H1 (cell line): ENCODE measurements at regions not wholly inside any gene's neighbourhood (a gene's known extent, or its start where the extent isn't known, plus 50 kb on each side); places are given as distances from the start of the nearest gene placed in this dataset.

Experiments
- CHD1 ChIP-seq: IDR thresholded peaks from 2 replicates; pipeline ENCODE4 v1.6.1; 2012; ENCODE audit warnings: low read depth, low read length, improper control_type of control experiment
- CHD2 ChIP-seq: IDR thresholded peaks from 2 replicates; pipeline ENCODE4 v1.6.1; 2012; ENCODE audit warnings: low read length, improper control_type of control experiment
- CTCF ChIP-seq, 3 experiments: IDR thresholded peaks; 1 replicate in 2 of 3; 2 replicates in 1 of 3; pipeline versions ENCODE4 v1.5.1 to v1.6.1; 2011; ENCODE audit warnings: low read length in 3 of 3, mild to moderate bottlenecking in 3 of 3, inconsistent platforms in 2 of 3, low read depth in 1 of 3, moderate library complexity in 1 of 3; ENCODE audit not compliant: insufficient read depth in 1 of 3; ENCODE audit errors: control extremely low read depth in 1 of 3
- EZH2 ChIP-seq: fragments of 200-600 bp; sonication (generic); IDR thresholded peaks from 2 replicates; pipeline ENCODE4 v1.7.1; 2012; ENCODE audit warnings: low read depth, mild to moderate bottlenecking, moderate library complexity, low read length, inconsistent platforms; ENCODE audit not compliant: severe bottlenecking
- HDAC6 ChIP-seq: IDR thresholded peaks from one replicate; pipeline ENCODE4 v1.7.1; 2012; ENCODE audit warnings: low read depth, mild to moderate bottlenecking, inconsistent platforms, low read length, moderate library complexity
- KDM1A ChIP-seq: fragments of 200-600, 300-600 bp; sonication (generic); IDR thresholded peaks from 2 replicates; pipeline ENCODE4 v1.7.1; 2016; ENCODE audit warnings: mild to moderate bottlenecking, low read length, borderline replicate concordance
- MAFK ChIP-seq: IDR thresholded peaks from 2 replicates; pipeline ENCODE4 v1.6.1; 2012; ENCODE audit warnings: low read depth, mild to moderate bottlenecking, improper control_type of control experiment, low read length
- MAX ChIP-seq: IDR thresholded peaks from 2 replicates; pipeline ENCODE4 v1.6.1; 2012; ENCODE audit warnings: inconsistent platforms
- POLR2A ChIP-seq, 2 experiments: IDR thresholded peaks; 1 replicate in 1 of 2; 2 replicates in 1 of 2; pipeline ENCODE4 v1.6.1; 2011; ENCODE audit warnings: low read depth in 2 of 2, low read length in 2 of 2, mild to moderate bottlenecking in 2 of 2; ENCODE audit errors: control extremely low read depth in 1 of 2
- RAD21 ChIP-seq, 2 experiments: IDR thresholded peaks in 1 of 2; conservative IDR thresholded peaks in 1 of 2; 2 replicates each; pipeline ENCODE4 v1.6.1; 2011; ENCODE audit warnings: low read depth in 2 of 2, low read length in 2 of 2, improper control_type of control experiment in 1 of 2, inconsistent platforms in 1 of 2, mild to moderate bottlenecking in 1 of 2, moderate library complexity in 1 of 2
- RXRA ChIP-seq: IDR thresholded peaks from 2 replicates; pipeline ENCODE4 v1.6.1; 2011; ENCODE audit warnings: low read depth, mild to moderate bottlenecking, low read length, moderate library complexity; ENCODE audit not compliant: insufficient read depth
- SP2 ChIP-seq: IDR thresholded peaks from 2 replicates; pipeline ENCODE4 v1.6.1; 2012; ENCODE audit warnings: mild to moderate bottlenecking, low read length, inconsistent platforms
- TAF1 ChIP-seq: IDR thresholded peaks from 2 replicates; pipeline ENCODE4 v1.6.1; 2011; ENCODE audit warnings: mild to moderate bottlenecking, low read depth, low read length
- USF2 ChIP-seq: IDR thresholded peaks from 2 replicates; pipeline ENCODE4 v1.6.1; 2011; ENCODE audit warnings: low read length, improper control_type of control experiment

GRCh38 chr11:116333001-116333535 is 439.7 kb downstream of the BUD13 start:
- no peak for TF ChIP-seq KDM1A
- TF ChIP-seq CTCF (IDR thresholded peaks at IDR 0.05; ENCODE audit: control extremely low read depth in 1 of 3, insufficient read depth in 1 of 3, low read depth in 1 of 3, low read length in 3 of 3) = no peak
- no peak for TF ChIP-seq MAX
- TF ChIP-seq HDAC6 = no peak
- TF ChIP-seq RXRA = no peak
- TF ChIP-seq RAD21 (IDR thresholded peaks at IDR 0.05 in 1 of 2, conservative IDR thresholded peaks at IDR 0.05 in 1 of 2; ENCODE audit: low read depth in 2 of 2, low read length in 2 of 2) = no peak
- no peak for TF ChIP-seq TAF1
- TF ChIP-seq CHD2 = no peak
- no peak for TF ChIP-seq EZH2
- TF ChIP-seq POLR2A (IDR thresholded peaks at IDR 0.05; ENCODE audit: control extremely low read depth in 1 of 2, low read depth in 2 of 2, low read length in 2 of 2) = no peak
- TF ChIP-seq USF2 = no peak
- no peak for TF ChIP-seq SP2
- no peak for TF ChIP-seq MAFK
- no peak for TF ChIP-seq CHD1
